ENCODE measurements at regions not wholly inside any gene's neighbourhood (a gene's known extent, or its start where the extent isn't known, plus 50 kb on each side); places are given as distances from the start of the nearest gene placed in this dataset.

DNA sequence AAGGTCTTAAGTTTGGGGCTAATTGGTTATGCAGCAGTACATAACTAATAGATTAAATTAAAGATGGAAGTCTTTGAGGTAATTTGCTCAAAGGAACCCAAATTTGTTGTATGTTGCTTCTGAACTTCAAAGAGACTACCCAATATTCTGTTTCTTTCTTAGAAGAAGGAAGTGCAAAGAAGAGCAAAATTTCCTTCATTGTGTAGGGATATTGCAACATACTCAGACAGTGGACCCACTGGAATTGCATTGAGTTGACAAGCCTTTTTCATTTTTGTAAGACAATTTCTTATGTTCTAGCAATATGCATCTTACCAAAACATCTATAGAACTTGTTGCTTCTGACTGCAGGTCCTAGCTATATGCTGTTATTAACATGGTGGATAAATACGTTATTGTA lies 527.8 kb downstream of the SH2D4B start:
- Histone ChIP-seq H3K27me3 (ENCODE audit: insufficient read depth, low read length) (no peaks in the 10 kb centered on the region), H2AFZ (ENCODE audit: low read depth, low read length) (no peak overlapping the region), H3K9ac (ENCODE audit: low read length) (no peak overlapping the region), H4K20me1 (ENCODE audit: insufficient read depth, low read length) (no peaks in the 10 kb centered on the region), H3K79me2 (ENCODE audit: insufficient read depth, low read length) (no peaks in the 10 kb centered on the region), H3K9me3 (ENCODE audit: insufficient read depth, low read depth, low read length) (peaks cover 3% of the 10 kb centered on the region), H3K4me1 (ENCODE audit: insufficient read depth, low read length) (no peaks in the 10 kb centered on the region), H3K4me2 (ENCODE audit: low read length) (no peak overlapping the region), H3K36me3 (ENCODE audit: insufficient read depth, low read length) (no peaks in the 10 kb centered on the region), H3K27ac (ENCODE audit: low read depth, low read length) (no peak overlapping the region), H3K4me3 (ENCODE audit: insufficient read depth, low read depth, low read length) (no peak overlapping the region)
- TF ChIP-seq, protein P1, sequence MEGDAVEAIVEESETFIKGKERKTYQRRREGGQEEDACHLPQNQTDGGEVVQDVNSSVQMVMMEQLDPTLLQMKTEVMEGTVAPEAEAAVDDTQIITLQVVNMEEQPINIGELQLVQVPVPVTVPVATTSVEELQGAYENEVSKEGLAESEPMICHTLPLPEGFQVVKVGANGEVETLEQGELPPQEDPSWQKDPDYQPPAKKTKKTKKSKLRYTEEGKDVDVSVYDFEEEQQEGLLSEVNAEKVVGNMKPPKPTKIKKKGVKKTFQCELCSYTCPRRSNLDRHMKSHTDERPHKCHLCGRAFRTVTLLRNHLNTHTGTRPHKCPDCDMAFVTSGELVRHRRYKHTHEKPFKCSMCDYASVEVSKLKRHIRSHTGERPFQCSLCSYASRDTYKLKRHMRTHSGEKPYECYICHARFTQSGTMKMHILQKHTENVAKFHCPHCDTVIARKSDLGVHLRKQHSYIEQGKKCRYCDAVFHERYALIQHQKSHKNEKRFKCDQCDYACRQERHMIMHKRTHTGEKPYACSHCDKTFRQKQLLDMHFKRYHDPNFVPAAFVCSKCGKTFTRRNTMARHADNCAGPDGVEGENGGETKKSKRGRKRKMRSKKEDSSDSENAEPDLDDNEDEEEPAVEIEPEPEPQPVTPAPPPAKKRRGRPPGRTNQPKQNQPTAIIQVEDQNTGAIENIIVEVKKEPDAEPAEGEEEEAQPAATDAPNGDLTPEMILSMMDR (IDR thresholded peaks at IDR 0.05; ENCODE audit: insufficient read depth, low read depth, low read length): no peak
- TF ChIP-seq EZH2 (IDR thresholded peaks at IDR 0.05; ENCODE audit: insufficient read depth, low read length): no peak
- Mint-ChIP-seq H3K27me3 (ENCODE audit: low read depth, unreplicated experiment) (no peaks in the 10 kb centered on the region), H3K4me1 (ENCODE audit: low read depth, unreplicated experiment) (no peaks in the 10 kb centered on the region), H3K9me3 (ENCODE audit: unreplicated experiment) (no peaks in the 10 kb centered on the region), H3K4me3 (ENCODE audit: unreplicated experiment) (no peak overlapping the region), H3K27ac (ENCODE audit: unreplicated experiment) (no peak overlapping the region), H3K36me3 (ENCODE audit: low read depth, unreplicated experiment) (no peaks in the 10 kb centered on the region)
- FAIRE-seq (no peak), DNase-seq (ENCODE audit: low read depth) (no peak)

DNA sequence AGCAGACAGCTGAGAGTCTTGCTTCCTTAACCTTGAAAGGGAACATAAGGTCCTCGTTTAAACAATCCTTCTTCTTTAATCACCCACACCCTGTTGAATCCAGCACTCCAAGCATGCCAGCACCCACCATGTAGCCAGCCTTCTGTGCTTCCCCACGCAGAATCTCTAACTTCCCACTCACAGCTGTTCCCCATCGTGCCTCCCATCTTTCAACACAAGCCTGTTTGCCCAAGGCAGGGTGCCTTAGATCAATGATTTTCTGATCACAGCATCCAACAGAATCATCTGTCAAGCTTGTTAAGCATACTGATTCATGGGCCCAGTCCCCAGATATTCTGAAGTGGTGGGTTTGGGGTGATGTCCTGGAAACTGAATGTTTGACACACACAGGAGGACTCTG lies 530.8 kb downstream of the SH2D4B start:
- Histone ChIP-seq H3K9me3 (ENCODE audit: insufficient read depth, low read depth, low read length) (peaks cover 3% of the 10 kb centered on the region), H4K20me1 (ENCODE audit: insufficient read depth, low read length) (no peaks in the 10 kb centered on the region), H3K4me2 (ENCODE audit: low read length) (no peak overlapping the region), H3K36me3 (ENCODE audit: insufficient read depth, low read length) (no peaks in the 10 kb centered on the region), H3K4me3 (ENCODE audit: insufficient read depth, low read depth, low read length) (no peak overlapping the region), H3K4me1 (ENCODE audit: insufficient read depth, low read length) (no peaks in the 10 kb centered on the region), H3K79me2 (ENCODE audit: insufficient read depth, low read length) (no peaks in the 10 kb centered on the region), H3K27me3 (ENCODE audit: insufficient read depth, low read length) (no peaks in the 10 kb centered on the region), H3K9ac (ENCODE audit: low read length) (no peak overlapping the region), H3K27ac (ENCODE audit: low read depth, low read length) (no peak overlapping the region), H2AFZ (ENCODE audit: low read depth, low read length) (no peak overlapping the region)
- no peaks in the 10 kb centered on the region for H3K27me3 Mint-ChIP-seq (ENCODE audit: low read depth, unreplicated experiment)
- DNase-seq (ENCODE audit: low read depth) (no peak), FAIRE-seq (no peak)
- H3K27ac Mint-ChIP-seq (ENCODE audit: unreplicated experiment): no peak overlapping the region
- H3K4me1 Mint-ChIP-seq (ENCODE audit: low read depth, unreplicated experiment): no peaks in the 10 kb centered on the region
- no peaks in the 10 kb centered on the region for H3K9me3 Mint-ChIP-seq (ENCODE audit: unreplicated experiment)
- no peaks in the 10 kb centered on the region for H3K36me3 Mint-ChIP-seq (ENCODE audit: low read depth, unreplicated experiment)
- H3K4me3 Mint-ChIP-seq (ENCODE audit: unreplicated experiment): no peak overlapping the region
- no peak for TF ChIP-seq EZH2 (IDR thresholded peaks at IDR 0.05; ENCODE audit: insufficient read depth, low read length)
- TF ChIP-seq, protein P1 (IDR thresholded peaks at IDR 0.05; ENCODE audit: insufficient read depth, low read depth, low read length): no peak

DNA sequence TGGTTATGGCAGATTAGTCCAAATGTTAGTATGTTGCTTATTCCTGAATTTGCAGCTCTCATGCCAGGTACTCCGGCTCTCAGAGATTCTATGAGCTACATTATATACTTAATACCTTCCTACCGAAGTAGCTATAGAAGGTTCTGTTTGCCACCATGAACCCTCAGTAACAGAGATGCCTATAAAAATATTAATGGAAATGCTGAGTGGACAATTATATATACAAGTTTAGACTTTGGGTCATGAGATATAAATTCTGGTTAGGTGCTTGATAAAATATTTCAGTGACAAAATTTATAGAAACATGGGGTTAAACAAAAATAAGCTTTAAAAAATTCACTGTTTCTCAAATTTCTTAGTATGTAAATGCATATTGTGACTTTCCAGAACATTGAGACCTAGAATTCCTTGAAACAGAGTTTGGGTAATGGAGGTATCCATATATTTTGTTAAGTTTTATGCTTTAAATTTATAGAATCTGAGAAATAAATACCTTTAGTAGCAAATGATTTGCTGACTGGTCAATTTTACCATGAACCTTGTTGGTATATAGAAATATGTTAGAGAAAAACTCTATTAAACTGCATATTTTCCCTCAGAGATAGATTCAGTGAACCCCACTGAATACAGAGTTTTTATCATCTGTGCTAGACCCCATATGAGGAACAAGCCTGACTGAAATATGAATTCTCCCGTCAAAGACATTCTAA lies 533.5 kb downstream of the SH2D4B start:
- no peaks in the 10 kb centered on the region for H3K27me3 ChIP-seq (ENCODE audit: insufficient read depth, low read length)
- H3K79me2 ChIP-seq (ENCODE audit: insufficient read depth, low read length): no peaks in the 10 kb centered on the region
- no peak overlapping the region for H3K27ac ChIP-seq (ENCODE audit: low read depth, low read length)
- Mint-ChIP-seq H3K4me1 (ENCODE audit: low read depth, unreplicated experiment) (no peaks in the 10 kb centered on the region), H3K27me3 (ENCODE audit: low read depth, unreplicated experiment) (no peaks in the 10 kb centered on the region), H3K4me3 (ENCODE audit: unreplicated experiment) (no peak overlapping the region), H3K36me3 (ENCODE audit: low read depth, unreplicated experiment) (no peaks in the 10 kb centered on the region), H3K27ac (ENCODE audit: unreplicated experiment) (no peak overlapping the region), H3K9me3 (ENCODE audit: unreplicated experiment) (no peaks in the 10 kb centered on the region)
- TF ChIP-seq, protein P1 (IDR thresholded peaks at IDR 0.05; ENCODE audit: insufficient read depth, low read depth, low read length): no peak
- TF ChIP-seq EZH2 (IDR thresholded peaks at IDR 0.05; ENCODE audit: insufficient read depth, low read length): no peak
- peaks cover 3% of the 10 kb centered on the region for H3K9me3 ChIP-seq (ENCODE audit: insufficient read depth, low read depth, low read length)
- no peak overlapping the region for H3K4me3 ChIP-seq (ENCODE audit: insufficient read depth, low read depth, low read length)
- no peak overlapping the region for H3K9ac ChIP-seq (ENCODE audit: low read length)
- H3K4me2 ChIP-seq (ENCODE audit: low read length): no peak overlapping the region
- no peaks in the 10 kb centered on the region for H4K20me1 ChIP-seq (ENCODE audit: insufficient read depth, low read length)
- H2AFZ ChIP-seq (ENCODE audit: low read depth, low read length): no peak overlapping the region
- DNase-seq (ENCODE audit: low read depth): no peak
- H3K4me1 ChIP-seq (ENCODE audit: insufficient read depth, low read length): no peaks in the 10 kb centered on the region
- FAIRE-seq: no peak
- H3K36me3 ChIP-seq (ENCODE audit: insufficient read depth, low read length): no peaks in the 10 kb centered on the region

Data from astrocyte (in vitro differentiated cells and primary cell).